ENCODE measurements at regions not wholly inside any gene's neighbourhood (a gene's known extent, or its start where the extent isn't known, plus 50 kb on each side); places are given as distances from the start of the nearest gene placed in this dataset.

- Histone ChIP-seq H3K4me3 (ENCODE audit: low read depth in 1 of 2, low read length in 1 of 2) (no peak overlapping the region), H3K4me1 (ENCODE audit: control insufficient read depth in 1 of 2, insufficient read depth in 1 of 2, low read depth in 1 of 2, low read length in 1 of 2) (no peaks in the 10 kb centered on the region), H3K9me3 (no peaks in the 10 kb centered on the region), H3K27me3 (no peaks in the 10 kb centered on the region), H3K36me3 (no peaks in the 10 kb centered on the region), H3K27ac (no peak overlapping the region)
- TF ChIP-seq CTCF (IDR thresholded peaks at IDR 0.05) = no peak
Observed at GRCh38 chr10:121183707-121184106, 332.5 kb downstream of the WDR11 start.

GRCh38 chr10:121185816-121186455 is 334.8 kb downstream of the WDR11 start:
- Histone ChIP-seq H3K27me3 (no peaks in the 10 kb centered on the region), H3K36me3 (no peaks in the 10 kb centered on the region), H3K9me3 (no peaks in the 10 kb centered on the region), H3K27ac (no peak overlapping the region), H3K4me1 (ENCODE audit: control insufficient read depth in 1 of 2, insufficient read depth in 1 of 2, low read depth in 1 of 2, low read length in 1 of 2) (no peaks in the 10 kb centered on the region), H3K4me3 (ENCODE audit: low read depth in 1 of 2, low read length in 1 of 2) (no peak overlapping the region)
- TF ChIP-seq CTCF (IDR thresholded peaks at IDR 0.05) = no peak

- no peak overlapping the region for H3K27ac ChIP-seq
- H3K36me3 ChIP-seq = no peaks in the 10 kb centered on the region
- no peaks in the 10 kb centered on the region for H3K4me1 ChIP-seq (ENCODE audit: control insufficient read depth in 1 of 2, insufficient read depth in 1 of 2, low read depth in 1 of 2, low read length in 1 of 2)
- no peaks in the 10 kb centered on the region for H3K9me3 ChIP-seq
- no peak overlapping the region for H3K4me3 ChIP-seq (ENCODE audit: low read depth in 1 of 2, low read length in 1 of 2)
- H3K27me3 ChIP-seq = no peaks in the 10 kb centered on the region
- TF ChIP-seq CTCF (IDR thresholded peaks at IDR 0.05) = no peak
Observed at GRCh38 chr10:121187391-121187790, 336.2 kb downstream of the WDR11 start.

GRCh38 chr10:121188005-121188404 is 336.8 kb downstream of the WDR11 start:
- no peaks in the 10 kb centered on the region for H3K4me1 ChIP-seq (ENCODE audit: control insufficient read depth in 1 of 2, insufficient read depth in 1 of 2, low read depth in 1 of 2, low read length in 1 of 2)
- H3K27ac ChIP-seq = no peak overlapping the region
- H3K36me3 ChIP-seq = no peaks in the 10 kb centered on the region
- H3K27me3 ChIP-seq = no peaks in the 10 kb centered on the region
- no peaks in the 10 kb centered on the region for H3K9me3 ChIP-seq
- no peak for TF ChIP-seq CTCF (IDR thresholded peaks at IDR 0.05)
- no peak overlapping the region for H3K4me3 ChIP-seq (ENCODE audit: low read depth in 1 of 2, low read length in 1 of 2)

- TF ChIP-seq CTCF (IDR thresholded peaks at IDR 0.05) = no peak
- H3K27ac ChIP-seq = no peak overlapping the region
- H3K9me3 ChIP-seq = no peaks in the 10 kb centered on the region
Observed at GRCh38 chr10:121189066-121189465, 337.9 kb downstream of the WDR11 start.

More at GRCh38 chr10:121189066-121189465, 337.9 kb downstream of the WDR11 start:
- Histone ChIP-seq H3K27me3 (no peaks in the 10 kb centered on the region), H3K4me3 (ENCODE audit: low read depth in 1 of 2, low read length in 1 of 2) (no peak overlapping the region), H3K36me3 (no peaks in the 10 kb centered on the region), H3K4me1 (ENCODE audit: control insufficient read depth in 1 of 2, insufficient read depth in 1 of 2, low read depth in 1 of 2, low read length in 1 of 2) (no peaks in the 10 kb centered on the region)

Measured in neutrophil (primary cell).